Astrocyte of the cerebellum (primary cell): ENCODE measurements at regions not wholly inside any gene's neighbourhood (a gene's known extent, or its start where the extent isn't known, plus 50 kb on each side); places are given as distances from the start of the nearest gene placed in this dataset.
A peak's percentile ranks its signal among the peaks of the same experiment; 100 is the strongest.

ENCODE experiments used
- DNase-seq: peaks from one replicate; pipeline ENCODE4 v3.0.0-alpha.2; 2011; ENCODE audit warnings: low read depth
- H3K4me3 ChIP-seq: 2 replicates; pipeline ENCODE4 v1.5.1; 2011; ENCODE audit warnings: mild to moderate bottlenecking, low read depth, low read length, moderate library complexity
- CTCF ChIP-seq: IDR thresholded peaks from 2 replicates; pipeline ENCODE4 v1.5.1; 2012; ENCODE audit warnings: low read length, low read depth, moderate library complexity, mild to moderate bottlenecking; ENCODE audit errors: missing control alignments
- in situ Hi-C: cut with HindIII; loops from 2 replicates; pipeline ENCODE4 v1.10.0; 2017; ENCODE audit warnings: low sequenced_read_pairs

- TF ChIP-seq CTCF: no peak
- no peak for DNase-seq
- in situ Hi-C loops: no loop called here
- no peak overlapping the region for H3K4me3 ChIP-seq
Observed at GRCh38 chr5:7955476-7955875, 86.5 kb downstream of the MTRR start.

GRCh38 chr5:7957329-7957728 is 88.4 kb downstream of the MTRR start:
- in situ Hi-C loops: no loop called here
- H3K4me3 ChIP-seq: no peak overlapping the region
- no peak for DNase-seq
- no peak for TF ChIP-seq CTCF

- H3K4me3 ChIP-seq: no peak overlapping the region
- no peak for TF ChIP-seq CTCF
- no peak for DNase-seq
- in situ Hi-C loops: no loop called here
Observed at GRCh38 chr5:7960142-7960541, 91.2 kb downstream of the MTRR start.

GRCh38 chr5:7961540-7961939 is 92.6 kb downstream of the MTRR start:
- in situ Hi-C loops: no loop called here
- no peak for TF ChIP-seq CTCF
- no peak for DNase-seq
- no peak overlapping the region for H3K4me3 ChIP-seq

- no peak for DNase-seq
- in situ Hi-C loops: no loop called here
- no peak overlapping the region for H3K4me3 ChIP-seq
- TF ChIP-seq CTCF: no peak
Observed at GRCh38 chr5:7970816-7971215, 101.9 kb downstream of the MTRR start.

GRCh38 chr5:7976411-7977190 is 107.7 kb downstream of the MTRR start:
- in situ Hi-C loops: no loop called here
- no peak for TF ChIP-seq CTCF
- peak; percentile 19 for DNase-seq
- H3K4me3 ChIP-seq: no peak overlapping the region
